ENCODE measurements at regions not wholly inside any gene's neighbourhood (a gene's known extent, or its start where the extent isn't known, plus 50 kb on each side); places are given as distances from the start of the nearest gene placed in this dataset.

- H4K20me1 ChIP-seq (ENCODE audit: insufficient read depth), result no peaks in the 10 kb centered on the region
- H3K4me3 ChIP-seq (IDR thresholded peaks at IDR 0.05; ENCODE audit: insufficient read depth, low read depth, low read length), result no peak overlapping the region
- peak overlapping the region; percentile 96 for H3K27ac ChIP-seq
- TF ChIP-seq CTCF (conservative IDR thresholded peaks at IDR 0.05; ENCODE audit: low read depth, low read length), result no peak
- H3K4me1 ChIP-seq (ENCODE audit: low read depth, poor library complexity, severe bottlenecking), result peaks cover 15% of the 10 kb centered on the region
- H3K27me3 ChIP-seq (ENCODE audit: insufficient read depth, low read depth), result no peaks in the 10 kb centered on the region
- no peak overlapping the region for H2AFZ ChIP-seq (ENCODE audit: low read depth)
- peak overlapping the region; percentile 78 for H3K4me2 ChIP-seq
- H3K9ac ChIP-seq, result peak overlapping the region; percentile 96
- H3K79me2 ChIP-seq (ENCODE audit: insufficient read depth, low read depth), result peaks cover 11% of the 10 kb centered on the region; the same call in 1 of the 2 replicates
- no peaks in the 10 kb centered on the region for H3K36me3 ChIP-seq (ENCODE audit: insufficient read depth)
These were observed 118.7 kb downstream of the HFE start for GRCh38 chr6:26205625-26206574.

DNA sequence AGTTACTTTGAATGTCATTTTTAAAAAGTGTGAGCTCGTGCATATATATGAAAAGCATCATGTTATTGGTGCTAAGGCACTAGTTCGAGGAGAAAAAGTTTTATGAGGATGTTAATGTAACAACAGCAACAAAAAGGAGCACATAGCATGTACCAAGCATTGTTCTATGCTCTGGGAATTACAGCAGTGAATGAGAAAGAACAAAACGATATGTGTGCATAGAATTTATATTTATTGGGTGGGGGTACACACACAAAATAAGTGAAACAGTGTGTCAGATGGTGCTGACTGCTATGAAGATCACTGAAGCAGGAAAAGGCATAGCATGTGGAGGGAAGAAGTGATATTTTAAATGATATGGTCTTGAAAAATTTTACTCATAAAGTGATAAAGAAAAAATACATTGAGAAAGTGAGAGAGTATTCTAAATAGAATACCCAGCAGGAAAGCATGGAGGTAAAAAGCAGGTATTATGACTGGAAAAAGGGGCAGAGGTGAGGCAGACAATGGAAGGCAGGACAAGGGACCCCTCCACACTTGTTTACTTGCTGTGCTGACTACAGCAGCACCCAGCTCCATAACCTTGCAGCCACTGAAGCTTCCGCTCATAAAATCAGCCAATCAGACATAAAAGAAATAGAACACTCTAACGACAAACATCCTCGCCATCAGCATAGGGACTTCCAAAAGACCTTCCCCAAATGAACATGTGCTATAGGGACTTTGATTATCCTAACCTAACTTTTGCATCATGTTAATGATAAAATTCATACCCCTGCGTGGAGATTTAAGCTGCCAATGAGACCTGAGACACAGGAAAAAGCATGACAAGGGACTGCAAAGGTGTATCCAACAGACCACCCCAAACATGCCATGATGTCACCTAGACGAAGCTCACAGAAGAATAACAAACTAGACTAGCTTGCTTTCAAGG, 119.9 kb downstream of the HFE start:
- Histone ChIP-seq H3K4me1 (ENCODE audit: low read depth, poor library complexity, severe bottlenecking) (peaks cover 7% of the 10 kb centered on the region), H2AFZ (ENCODE audit: low read depth) (no peak overlapping the region), H3K4me2 (peak overlapping the region; percentile 78), H3K27ac (peak overlapping the region; percentile 96), H3K9ac (peak overlapping the region; percentile 96; the same call in 1 of the 2 replicates), H3K79me2 (ENCODE audit: insufficient read depth, low read depth) (peaks cover 5% of the 10 kb centered on the region; the same call in 1 of the 2 replicates), H3K27me3 (ENCODE audit: insufficient read depth, low read depth) (no peaks in the 10 kb centered on the region), H3K4me3 (IDR thresholded peaks at IDR 0.05; ENCODE audit: insufficient read depth, low read depth, low read length) (no peak overlapping the region), H3K36me3 (ENCODE audit: insufficient read depth) (no peaks in the 10 kb centered on the region), H4K20me1 (ENCODE audit: insufficient read depth) (no peaks in the 10 kb centered on the region)
- TF ChIP-seq CTCF (conservative IDR thresholded peaks at IDR 0.05; ENCODE audit: low read depth, low read length), result no peak

DNA sequence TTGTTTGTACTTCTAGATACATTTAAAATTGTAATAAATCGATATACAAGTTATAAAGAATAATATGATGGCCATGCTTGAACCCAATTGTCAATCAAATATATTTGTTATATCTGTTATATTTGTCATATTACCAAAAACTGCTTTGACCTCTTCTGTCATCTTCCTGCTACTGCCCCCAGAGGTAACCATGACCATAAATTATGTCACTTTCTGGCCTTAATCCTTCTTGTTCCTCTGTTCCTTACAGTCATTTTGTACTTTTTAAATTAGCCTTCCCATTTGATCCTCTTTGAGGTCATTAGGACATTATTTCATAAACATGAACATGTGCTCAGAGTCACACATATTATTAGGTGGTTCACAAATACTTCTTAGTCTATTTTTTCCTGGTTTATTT, 124.7 kb downstream of the HFE start:
- Histone ChIP-seq H3K36me3 (ENCODE audit: insufficient read depth) (no peaks in the 10 kb centered on the region), H3K79me2 (ENCODE audit: insufficient read depth, low read depth) (peaks cover 4% of the 10 kb centered on the region; the same call in 1 of the 2 replicates), H2AFZ (ENCODE audit: low read depth) (no peak overlapping the region), H3K9ac (no peak overlapping the region), H4K20me1 (ENCODE audit: insufficient read depth) (no peaks in the 10 kb centered on the region), H3K4me2 (no peak overlapping the region), H3K27ac (no peak overlapping the region), H3K4me1 (ENCODE audit: low read depth, poor library complexity, severe bottlenecking) (peaks cover under 1% of the 10 kb centered on the region), H3K4me3 (IDR thresholded peaks at IDR 0.05; ENCODE audit: insufficient read depth, low read depth, low read length) (no peak overlapping the region), H3K27me3 (ENCODE audit: insufficient read depth, low read depth) (no peaks in the 10 kb centered on the region)
- no peak for TF ChIP-seq CTCF (conservative IDR thresholded peaks at IDR 0.05; ENCODE audit: low read depth, low read length)

- Histone ChIP-seq H3K36me3 (ENCODE audit: insufficient read depth) (no peaks in the 10 kb centered on the region), H3K9ac (no peak overlapping the region), H3K4me3 (IDR thresholded peaks at IDR 0.05; ENCODE audit: insufficient read depth, low read depth, low read length) (no peak overlapping the region), H3K79me2 (ENCODE audit: insufficient read depth, low read depth) (peaks cover 4% of the 10 kb centered on the region; the same call in 1 of the 2 replicates), H3K4me1 (ENCODE audit: low read depth, poor library complexity, severe bottlenecking) (peaks cover 4% of the 10 kb centered on the region), H3K27me3 (ENCODE audit: insufficient read depth, low read depth) (no peaks in the 10 kb centered on the region), H2AFZ (ENCODE audit: low read depth) (no peak overlapping the region), H3K4me2 (no peak overlapping the region), H4K20me1 (ENCODE audit: insufficient read depth) (no peaks in the 10 kb centered on the region), H3K27ac (no peak overlapping the region; the same call in 1 of the 2 replicates)
- TF ChIP-seq CTCF (conservative IDR thresholded peaks at IDR 0.05; ENCODE audit: low read depth, low read length), result no peak
These were observed 126.3 kb downstream of the HFE start for GRCh38 chr6:26213334-26214075.
